Activated CD8-positive, alpha-beta T cell treated with anti-CD3 and anti-CD28 coated beads for 36 hours (primary cell): ENCODE measurements at regions not wholly inside any gene's neighbourhood (a gene's known extent, or its start where the extent isn't known, plus 50 kb on each side); places are given as distances from the start of the nearest gene placed in this dataset.

ENCODE experiments used
- ATAC-seq: fragments of 200-7000 bp; cut with Tn5 transposase; one replicate; pipeline ENCODE4 v1.10.0; 2021; ENCODE audit warnings: mild to moderate bottlenecking, moderate library complexity
- CTCF ChIA-PET: fragments of 350-600 bp; sonication (Branson Sonifier 250); formaldehyde crosslinking; loops from one replicate; lab custom pipeline; 2021; ENCODE audit warnings: antibody characterized with exemption; lab: Charles Lee
- POLR2A ChIA-PET: fragments of 350-600 bp; sonication (Branson Sonifier 250); formaldehyde crosslinking; loops from one replicate; lab custom pipeline; 2021; ENCODE audit warnings: antibody characterized with exemption; lab: Charles Lee
- DNase-seq: peaks from one replicate; pipeline ENCODE4 v3.0.0-alpha.2; 2020
- H3K27ac Mint-ChIP-seq: one replicate; pipeline ENCODE4 v1.8.0; 2021; ENCODE audit warnings: mild to moderate bottlenecking, mixed read lengths
- H3K27me3 Mint-ChIP-seq: one replicate; pipeline ENCODE4 v1.8.0; 2021; ENCODE audit warnings: mixed read lengths
- H3K36me3 Mint-ChIP-seq: one replicate; pipeline ENCODE4 v1.8.0; 2021; ENCODE audit warnings: low read depth, mixed read lengths
- H3K4me1 Mint-ChIP-seq: one replicate; pipeline ENCODE4 v1.8.0; 2021; ENCODE audit warnings: low read depth, mixed read lengths
- H3K4me3 Mint-ChIP-seq: one replicate; pipeline ENCODE4 v1.8.0; 2021; ENCODE audit warnings: mild to moderate bottlenecking, moderate library complexity, mixed read lengths
- H3K9me3 Mint-ChIP-seq: one replicate; pipeline ENCODE4 v1.8.0; 2021; ENCODE audit warnings: mixed read lengths
- CTCF ChIP-seq: fragments of 200-600 bp; IDR thresholded peaks from one replicate; pipeline ENCODE4 v1.8.0; 2022; ENCODE audit warnings: antibody characterized with exemption, mild to moderate bottlenecking
- intact Hi-C: fragments of 100-400 bp; cut with micrococcal nuclease; formaldehyde crosslinking; loops from one replicate; pipeline ENCODE4 v1.10.0; 2022

- intact Hi-C loops, result no loop called here
- POLR2A ChIA-PET, result no interaction called here
Measured at GRCh38 chr12:111086947-111087700, 166.7 kb upstream of the MYL2 start.

GRCh38 chr12:111085096-111085495 is 164.7 kb upstream of the MYL2 start:
- no peak for ATAC-seq
- Mint-ChIP-seq H3K27ac (no peak overlapping the region), H3K36me3 (no peaks in the 10 kb centered on the region), H3K9me3 (no peaks in the 10 kb centered on the region), H3K4me1 (no peaks in the 10 kb centered on the region), H3K4me3 (no peak overlapping the region), H3K27me3 (no peaks in the 10 kb centered on the region)
- no peak for DNase-seq
- intact Hi-C loops, result no loop called here
- TF ChIP-seq CTCF, result no peak
- ChIA-PET CTCF (no interaction called here), POLR2A (no interaction called here)

More at GRCh38 chr12:111086947-111087700, 166.7 kb upstream of the MYL2 start:
- Mint-ChIP-seq H3K36me3 (no peaks in the 10 kb centered on the region), H3K27ac (no peak overlapping the region), H3K4me3 (no peak overlapping the region), H3K9me3 (no peaks in the 10 kb centered on the region), H3K27me3 (no peaks in the 10 kb centered on the region), H3K4me1 (peaks cover 3% of the 10 kb centered on the region)
- no peak for DNase-seq
- ATAC-seq, result no peak
- TF ChIP-seq CTCF, result no peak
- CTCF ChIA-PET, result no interaction called here

GRCh38 chr12:111084605-111085004 is 164.2 kb upstream of the MYL2 start:
- POLR2A ChIA-PET, result no interaction called here
- Mint-ChIP-seq H3K27ac (no peak overlapping the region), H3K4me1 (no peaks in the 10 kb centered on the region), H3K4me3 (no peak overlapping the region), H3K36me3 (no peaks in the 10 kb centered on the region), H3K9me3 (no peaks in the 10 kb centered on the region), H3K27me3 (no peaks in the 10 kb centered on the region)
- ATAC-seq (no peak), DNase-seq (no peak)
- intact Hi-C loops, result no loop called here
- TF ChIP-seq CTCF, result no peak
- CTCF ChIA-PET, result no interaction called here

- H3K27me3 Mint-ChIP-seq, result no peaks in the 10 kb centered on the region
- no peaks in the 10 kb centered on the region for H3K4me1 Mint-ChIP-seq
- H3K36me3 Mint-ChIP-seq, result no peaks in the 10 kb centered on the region
- no peak for ATAC-seq
- ChIA-PET POLR2A (interaction anchor here (0.8 kb wide), 1 partner anchor 50 kb away, joined by 3 read pairs; no protein-coding TSS in a partner anchor), CTCF (no interaction called here)
- no peak overlapping the region for H3K27ac Mint-ChIP-seq
- H3K4me3 Mint-ChIP-seq, result no peak overlapping the region
- no peaks in the 10 kb centered on the region for H3K9me3 Mint-ChIP-seq
- DNase-seq, result no peak
- no peak for TF ChIP-seq CTCF
- intact Hi-C loops, result no loop called here
Measured at GRCh38 chr12:111084158-111084557, 163.8 kb upstream of the MYL2 start.

GRCh38 chr12:111081600-111081999 is 161.2 kb upstream of the MYL2 start:
- Mint-ChIP-seq H3K9me3 (no peaks in the 10 kb centered on the region), H3K4me3 (no peak overlapping the region), H3K4me1 (no peaks in the 10 kb centered on the region), H3K27ac (no peak overlapping the region), H3K27me3 (no peaks in the 10 kb centered on the region), H3K36me3 (no peaks in the 10 kb centered on the region)
- intact Hi-C loops, result no loop called here
- no peak for ATAC-seq
- no peak for TF ChIP-seq CTCF
- CTCF ChIA-PET, result no interaction called here
- POLR2A ChIA-PET, result no interaction called here
- no peak for DNase-seq
